ENCODE measurements at regions not wholly inside any gene's neighbourhood (a gene's known extent, or its start where the extent isn't known, plus 50 kb on each side); places are given as distances from the start of the nearest gene placed in this dataset.
"Not testable (repeated sequence)": the region's sequence is repeated elsewhere in the genome, so short reads cannot be mapped to it uniquely, and the experiment has no call there.

- no peak for DNase-seq (ENCODE audit: low read depth)
These were observed 117.7 kb upstream of the ELAC2 start for GRCh38 chr17:13135506-13135905.

DNA sequence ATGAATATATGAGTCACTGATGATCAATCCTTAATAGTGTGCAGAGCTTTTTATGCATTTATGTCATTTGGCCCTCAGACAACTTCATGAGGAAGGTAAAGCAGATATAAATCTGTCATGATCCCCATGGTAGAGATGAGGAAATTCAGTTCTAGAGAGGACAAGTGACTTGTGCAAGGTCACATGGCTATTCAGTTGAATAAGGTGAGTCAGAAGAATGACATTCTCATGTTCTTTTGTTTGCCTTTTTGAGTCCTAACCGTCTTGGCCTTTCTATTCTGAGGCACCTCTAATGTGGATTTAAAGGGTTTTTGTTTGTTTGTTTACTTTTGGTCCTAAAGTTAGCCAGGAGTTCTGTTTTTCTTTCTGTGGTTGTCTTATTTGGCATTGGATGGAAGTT, 116.2 kb upstream of the ELAC2 start:
- no peak for DNase-seq (ENCODE audit: low read depth)

DNA sequence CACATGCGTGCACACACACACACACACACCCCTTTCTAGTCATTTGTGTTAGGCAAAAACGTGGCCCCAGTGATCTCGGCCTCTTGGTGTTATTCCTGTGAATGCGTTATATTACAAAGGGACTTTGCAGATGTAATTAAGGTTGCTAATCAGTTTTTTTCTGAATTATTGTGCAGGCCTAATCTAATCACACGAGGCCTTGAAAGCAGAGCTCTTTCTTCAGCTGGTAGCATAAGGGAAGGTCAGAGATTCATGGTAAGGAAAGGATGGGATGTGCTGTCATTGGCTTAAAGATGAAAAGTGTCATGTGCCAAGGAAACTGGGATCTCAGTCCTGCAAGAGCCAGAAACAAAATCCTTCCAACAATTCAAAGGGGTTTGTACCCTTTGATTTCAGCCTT, 113.4 kb upstream of the ELAC2 start:
- no peak for DNase-seq (ENCODE audit: low read depth)

GRCh38 chr17:13129356-13129755, 111.5 kb upstream of the ELAC2 start:
- no peak for DNase-seq (ENCODE audit: low read depth)

DNA sequence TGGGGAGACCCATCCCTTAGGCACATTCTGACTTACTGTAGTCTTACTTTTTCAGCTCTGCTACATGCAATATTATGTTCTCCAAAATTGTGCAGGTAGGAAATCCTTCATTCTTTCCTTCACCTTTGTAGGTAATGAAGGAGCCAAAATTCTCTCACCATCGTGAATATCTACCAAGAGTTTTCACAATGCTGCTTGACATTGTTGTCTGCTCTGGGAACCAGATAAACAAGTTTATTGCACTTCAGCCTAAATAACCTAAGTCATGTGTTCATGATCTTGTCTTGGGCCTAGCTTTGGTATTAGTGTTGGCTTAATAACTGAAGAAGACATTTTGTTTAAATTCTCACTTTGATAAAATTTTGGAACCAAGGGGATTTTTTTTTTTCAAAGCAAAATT, 110.8 kb upstream of the ELAC2 start:
- DNase-seq (ENCODE audit: low read depth) = no peak

DNA sequence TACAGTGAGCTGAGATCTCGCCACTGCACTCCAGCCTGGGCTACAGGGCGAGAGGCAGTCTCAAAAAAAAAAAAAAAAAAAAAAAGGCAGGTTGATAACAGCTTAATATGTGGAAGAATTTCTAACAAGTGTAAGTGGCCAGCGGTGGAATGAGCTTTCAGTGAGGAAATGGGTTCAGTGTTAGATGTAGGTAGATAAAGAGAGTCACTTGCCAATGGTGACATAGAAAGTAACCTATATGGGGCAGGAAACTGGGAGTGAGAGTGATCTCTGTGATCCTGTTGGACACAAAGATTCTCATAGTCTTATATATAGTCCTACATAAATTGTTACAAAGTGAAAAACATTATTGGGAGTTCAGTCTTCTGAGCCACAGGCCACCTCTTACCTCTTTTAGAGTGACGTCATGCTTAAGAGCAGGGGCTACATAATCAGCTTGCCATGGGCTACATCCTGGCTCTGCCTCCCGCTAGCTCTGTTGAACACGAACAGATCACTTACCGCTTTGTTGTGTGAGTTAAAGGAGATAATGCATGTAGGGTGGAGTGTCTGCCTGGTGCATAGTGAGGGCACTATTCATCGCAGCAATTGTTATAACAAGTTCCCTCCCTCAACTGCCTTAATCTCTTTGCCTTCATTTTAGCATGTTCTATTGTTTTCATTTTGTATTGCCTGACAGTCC, 110.2 kb upstream of the ELAC2 start:
- no peak for DNase-seq (ENCODE audit: low read depth)

DNA sequence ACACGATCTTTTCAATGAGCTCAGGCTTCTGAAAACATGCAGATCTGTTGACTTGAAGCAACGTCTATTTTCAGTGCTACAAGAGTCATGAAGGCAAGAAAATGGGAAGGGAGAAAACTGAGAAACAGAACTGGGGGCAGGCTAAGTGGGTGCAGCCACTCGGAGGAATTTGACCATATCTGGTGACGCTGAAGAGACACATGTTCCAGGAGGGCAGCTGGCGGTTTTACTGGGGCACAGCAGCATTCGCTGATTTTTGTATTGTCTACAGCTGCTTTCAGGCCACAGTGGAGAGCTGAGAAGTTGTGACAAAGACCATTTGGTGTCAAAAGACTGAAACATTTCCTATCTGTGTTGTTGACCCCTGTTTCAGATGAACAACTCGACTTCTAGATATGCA, 103.0 kb upstream of the ELAC2 start:
- no peak for DNase-seq (ENCODE audit: low read depth)

- DNase-seq (ENCODE audit: low read depth) = no peak
These were observed 100.5 kb upstream of the ELAC2 start for GRCh38 chr17:13118311-13118710.

- no peak for DNase-seq (ENCODE audit: low read depth)
These were observed 99.8 kb upstream of the ELAC2 start for GRCh38 chr17:13117616-13118015.

GRCh38 chr17:13114601-13115031, 96.8 kb upstream of the ELAC2 start:
- DNase-seq (ENCODE audit: low read depth) = peak; percentile 48

DNA sequence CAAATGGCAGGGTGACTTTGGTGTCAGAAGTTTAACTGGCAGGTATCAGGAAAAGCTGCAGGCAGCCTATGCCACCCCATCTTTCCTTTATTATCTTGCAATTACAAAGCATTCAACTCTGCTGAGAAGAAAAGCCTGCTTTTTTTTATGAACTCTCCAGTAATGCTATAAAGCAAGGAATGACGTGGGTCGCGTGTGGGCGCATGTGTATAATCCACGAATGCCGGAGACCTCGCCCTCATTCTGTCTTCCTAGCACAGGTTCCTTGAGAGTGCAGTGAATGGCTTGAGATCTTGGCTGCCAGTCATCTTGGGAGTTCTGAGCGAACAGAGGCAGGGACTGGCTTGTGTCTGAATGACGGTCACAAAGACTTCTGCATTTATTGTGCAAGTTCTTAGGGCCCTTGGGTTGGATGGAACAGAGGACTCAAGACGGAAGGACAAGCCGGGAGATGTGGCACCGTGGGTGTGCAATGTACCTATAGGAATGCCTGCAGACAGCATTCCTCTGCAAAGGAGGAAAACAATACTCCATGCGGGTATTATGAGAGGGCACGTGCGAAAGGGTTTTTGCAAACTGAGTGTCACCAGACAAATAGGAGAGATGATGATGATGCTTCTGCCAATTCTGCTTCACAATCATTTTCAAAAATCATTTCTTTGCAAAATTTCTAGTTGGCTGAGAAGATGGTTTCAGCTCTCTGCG, 96.1 kb upstream of the ELAC2 start:
- no peak for DNase-seq (ENCODE audit: low read depth)

DNA sequence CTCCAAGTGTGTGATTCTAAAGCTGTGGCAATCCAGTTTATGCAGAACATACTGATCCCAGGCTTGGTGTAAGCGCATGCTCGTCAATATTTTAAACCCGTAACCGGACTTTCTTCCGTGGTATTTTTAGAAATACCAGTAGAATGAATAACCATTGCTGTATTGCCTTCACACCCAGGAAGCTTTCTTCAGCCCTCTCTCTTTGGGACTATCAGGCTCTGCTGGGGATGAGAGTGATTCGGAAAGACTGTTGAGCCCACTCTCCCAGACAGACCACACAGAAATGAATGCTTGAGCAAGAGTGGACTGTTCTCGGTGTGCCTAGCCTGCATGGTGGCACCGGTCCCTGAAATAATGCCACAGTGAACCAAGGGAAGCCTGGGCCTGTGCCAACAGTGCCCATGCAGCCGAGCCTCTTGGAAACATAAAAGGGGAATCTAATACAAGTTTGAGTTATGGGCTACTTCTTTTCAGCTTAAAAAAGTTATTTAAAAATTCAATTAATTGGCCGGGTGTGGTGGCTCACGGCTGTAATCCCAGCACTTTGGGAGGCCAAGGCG, 89.9 kb upstream of the ELAC2 start:
- DNase-seq (ENCODE audit: low read depth) = no peak

DNA sequence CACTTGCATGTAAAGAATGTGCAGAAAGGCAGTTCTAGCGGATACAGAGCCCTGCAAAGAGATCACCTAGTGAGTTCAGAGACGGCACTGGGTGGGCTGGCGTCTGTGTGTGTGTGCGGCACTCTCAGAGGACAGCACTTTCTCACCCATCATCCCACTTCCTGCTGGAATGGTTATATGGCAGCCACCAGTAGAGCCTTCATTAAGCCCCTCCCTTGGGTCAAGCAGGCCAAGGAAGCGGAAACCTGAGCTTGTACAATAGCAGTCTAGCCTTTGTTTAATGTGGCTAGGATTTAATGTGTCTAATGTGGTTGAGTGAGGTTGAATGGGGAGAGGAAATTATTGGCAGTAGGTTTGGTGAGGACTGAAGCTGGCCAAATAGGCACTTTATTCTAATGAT, 88.3 kb upstream of the ELAC2 start:
- no peak for DNase-seq (ENCODE audit: low read depth)

GRCh38 chr17:13104576-13104975, 86.7 kb upstream of the ELAC2 start:
- no peak for DNase-seq (ENCODE audit: low read depth)

GRCh38 chr17:13102477-13102876, 84.7 kb upstream of the ELAC2 start:
- no peak for DNase-seq (ENCODE audit: low read depth)

- no peak for DNase-seq (ENCODE audit: low read depth)
These were observed 82.1 kb upstream of the ELAC2 start for GRCh38 chr17:13099926-13100325.

DNA sequence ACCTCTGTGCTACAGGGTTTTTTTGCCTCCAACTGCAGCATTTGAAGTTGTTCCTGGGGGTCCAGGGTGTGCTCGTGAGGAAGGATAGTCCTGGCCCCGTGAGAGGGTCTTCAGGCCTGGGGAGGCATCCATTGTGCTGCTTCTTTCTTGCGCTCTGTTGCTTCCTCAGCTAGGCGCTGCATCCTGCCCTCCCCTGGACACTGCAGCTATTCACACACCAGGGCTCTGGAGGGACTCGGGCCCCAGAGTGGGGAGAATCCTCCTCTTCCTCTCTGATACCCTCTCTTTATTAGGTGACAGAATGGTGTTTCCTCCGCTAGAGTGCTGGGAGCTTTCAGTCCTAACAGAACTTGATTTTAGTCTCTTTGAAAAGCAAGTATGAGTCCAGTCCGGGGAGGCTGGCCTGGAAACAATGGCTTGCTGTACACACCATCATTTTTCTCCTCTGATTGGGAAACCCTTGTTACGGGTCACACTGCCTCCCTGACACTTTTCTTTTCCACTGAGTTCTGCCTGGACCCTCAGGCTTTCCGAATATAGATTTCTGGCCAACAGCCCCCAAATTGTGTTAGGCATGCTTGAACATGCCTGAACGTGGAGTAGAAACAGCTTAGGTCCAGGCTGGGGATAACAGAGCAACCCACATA, 81.4 kb upstream of the ELAC2 start:
- DNase-seq (ENCODE audit: low read depth) = no peak

GRCh38 chr17:13096291-13096690, 78.5 kb upstream of the ELAC2 start:
- DNase-seq (ENCODE audit: low read depth) = no peak

- DNase-seq (ENCODE audit: low read depth) = not testable (repeated sequence)
These were observed 74.2 kb upstream of the ELAC2 start for GRCh38 chr17:13092010-13092409.

DNA sequence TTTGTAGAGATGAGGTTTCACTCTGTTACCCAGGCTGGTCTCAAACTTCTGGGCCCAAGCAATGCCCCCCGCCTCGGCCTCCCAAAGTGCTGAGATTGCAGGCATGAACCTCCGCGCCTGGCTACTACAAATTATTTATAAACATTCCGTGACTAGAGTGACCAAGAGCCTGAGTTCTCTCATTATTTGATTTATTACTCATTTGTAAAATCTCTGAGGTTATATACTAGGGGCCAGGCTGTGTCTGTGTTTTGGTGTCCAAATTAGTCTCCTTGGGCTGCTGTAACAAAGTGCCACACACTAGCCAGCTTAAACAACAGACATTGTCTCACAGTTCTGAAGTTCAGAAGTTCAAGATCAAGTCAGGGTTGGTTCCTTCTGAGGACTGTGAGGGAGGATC, 70.8 kb upstream of the ELAC2 start:
- no peak for DNase-seq (ENCODE audit: low read depth)

DNA sequence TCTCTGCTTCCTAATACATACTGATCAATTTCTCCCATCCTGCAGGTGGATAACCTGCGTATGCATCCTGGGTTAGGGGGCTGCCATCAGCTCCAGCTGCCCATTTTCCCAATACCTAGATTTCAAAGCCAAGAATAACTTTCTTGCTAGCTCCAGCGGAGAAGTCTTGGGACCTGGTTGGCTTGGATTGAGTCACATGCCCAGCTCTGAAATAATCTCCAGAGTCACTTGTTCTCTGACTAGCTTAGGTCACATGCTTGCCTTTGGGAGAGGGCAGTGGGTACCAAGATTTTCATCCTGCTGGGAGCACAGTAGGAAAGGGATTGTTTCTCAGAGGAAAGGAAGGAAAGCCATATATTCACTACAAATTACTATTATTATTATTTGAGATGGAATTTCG, 70.0 kb upstream of the ELAC2 start:
- DNase-seq (ENCODE audit: low read depth) = no peak

DNA sequence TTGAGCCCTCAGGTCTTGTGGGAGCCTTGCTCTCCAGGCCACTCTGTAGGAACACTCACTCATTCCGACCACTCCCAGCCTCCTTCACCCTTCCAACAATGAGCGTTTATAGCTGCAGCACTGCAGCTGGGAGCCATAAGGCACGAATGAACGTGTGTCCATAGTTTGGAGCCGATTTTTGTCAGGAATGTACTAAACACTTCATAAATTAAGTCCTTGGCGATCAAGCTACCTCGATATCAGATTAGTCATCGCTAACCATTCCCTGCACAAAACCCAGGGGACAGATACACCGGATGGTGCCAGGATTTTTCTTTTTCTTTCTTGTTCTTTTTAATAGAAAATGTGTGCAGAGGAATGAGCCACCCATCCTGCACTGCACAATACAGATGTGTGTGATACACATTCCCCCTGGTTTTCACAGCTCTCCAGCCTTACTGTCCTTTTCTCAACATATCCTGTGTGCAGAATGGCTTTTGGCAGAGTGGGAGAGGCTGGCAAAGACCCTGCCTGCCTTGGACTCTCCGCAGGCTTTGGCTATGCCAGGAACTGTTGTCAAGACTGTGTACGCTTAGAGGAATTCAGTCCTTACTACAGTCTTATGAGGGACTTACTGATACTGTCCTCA, 68.4 kb upstream of the ELAC2 start:
- DNase-seq (ENCODE audit: low read depth) = no peak

DNA sequence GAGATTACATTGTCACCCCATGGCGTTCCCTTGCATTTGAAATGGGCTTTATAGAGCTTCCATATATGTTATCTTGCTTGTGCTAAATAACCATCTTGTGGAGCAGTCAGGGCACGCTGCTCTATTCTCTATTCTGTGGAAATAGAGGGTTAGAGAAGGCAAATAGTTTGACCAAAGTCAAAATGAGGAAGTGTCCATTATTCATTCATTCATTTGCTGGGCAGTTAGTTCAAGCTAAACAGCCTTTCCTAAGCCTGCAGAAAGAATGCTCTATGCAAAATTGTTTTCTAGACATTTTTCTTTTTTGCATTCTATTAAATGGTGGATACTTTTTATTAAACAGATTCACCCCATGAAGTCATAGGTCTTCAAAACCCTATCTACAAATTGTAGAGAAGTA, 67.8 kb upstream of the ELAC2 start:
- no peak for DNase-seq (ENCODE audit: low read depth)
